GM12801 (cell line): ENCODE measurements at regions not wholly inside any gene's neighbourhood (a gene's known extent, or its start where the extent isn't known, plus 50 kb on each side); places are given as distances from the start of the nearest gene placed in this dataset.

Experiments used
- CTCF ChIP-seq: IDR thresholded peaks from one replicate; pipeline ENCODE4 v1.5.1; 2011; ENCODE audit warnings: control low read depth; ENCODE audit not compliant: insufficient read length; ENCODE audit errors: extremely low read depth

GRCh38 chr16:72590151-72590937 is 418.4 kb upstream of the PMFBP1 start:
- no peak for TF ChIP-seq CTCF

DNA sequence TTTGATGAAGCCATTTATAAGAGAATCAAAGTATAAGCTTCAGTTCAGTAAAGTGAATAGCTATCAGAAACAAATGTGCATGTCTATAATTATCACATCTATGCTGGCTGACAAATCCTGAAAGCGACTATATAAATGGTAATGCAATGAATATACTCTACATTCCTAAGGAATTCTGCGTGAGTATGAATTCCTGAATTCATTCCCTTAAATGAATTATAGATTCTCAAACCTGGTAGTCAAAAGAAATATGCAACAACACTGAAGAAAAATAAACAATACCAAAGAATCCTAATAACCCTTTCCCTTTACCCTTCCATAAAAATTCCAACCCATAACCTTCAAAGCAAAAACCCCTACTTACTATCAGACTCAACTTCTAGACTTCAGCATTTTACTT is 416.6 kb upstream of the PMFBP1 start:
- TF ChIP-seq CTCF: no peak

DNA sequence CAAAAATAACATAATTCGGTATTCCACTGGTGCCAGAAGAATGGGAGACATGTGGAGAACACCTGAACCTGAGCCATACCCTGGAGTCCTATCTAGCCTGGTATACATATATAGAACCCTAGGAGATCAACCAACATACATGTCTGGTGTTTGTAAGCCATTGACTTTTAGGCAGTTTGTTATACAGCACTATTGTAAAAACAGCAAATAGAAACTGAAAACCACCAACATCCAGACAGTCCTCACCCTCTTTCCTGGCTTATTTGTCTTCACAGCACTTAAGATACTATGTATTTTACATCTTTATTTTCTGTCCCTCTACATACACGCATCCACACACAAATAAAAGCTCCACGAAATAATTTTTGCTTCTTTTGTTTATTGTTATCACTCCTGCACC is 404.2 kb upstream of the PMFBP1 start:
- TF ChIP-seq CTCF: no peak

DNA sequence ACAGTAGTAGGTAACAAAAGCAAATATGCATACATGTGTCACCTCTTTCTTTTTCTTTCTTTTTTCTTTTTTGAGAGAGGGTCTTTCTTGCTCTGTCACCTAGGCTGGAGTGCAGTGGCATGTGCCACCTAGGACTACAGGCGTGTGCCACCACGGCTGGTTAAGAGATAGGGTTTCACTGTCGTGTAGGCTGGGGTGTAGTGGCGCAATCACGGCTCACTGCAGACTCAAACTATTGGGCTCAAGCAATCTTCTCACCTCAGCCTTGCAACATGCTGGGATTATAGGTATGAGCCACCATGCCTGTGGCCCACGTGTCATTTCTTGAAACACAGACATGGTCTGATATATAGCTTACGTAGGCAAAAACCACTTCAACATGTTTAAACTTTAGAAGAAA is 397.7 kb upstream of the PMFBP1 start:
- no peak for TF ChIP-seq CTCF

- TF ChIP-seq CTCF: no peak
These were observed 396.5 kb upstream of the PMFBP1 start for GRCh38 chr16:72568502-72568901.

GRCh38 chr16:72566174-72566573 is 394.2 kb upstream of the PMFBP1 start:
- no peak for TF ChIP-seq CTCF

GRCh38 chr16:72565106-72565505 is 393.2 kb upstream of the PMFBP1 start:
- no peak for TF ChIP-seq CTCF

DNA sequence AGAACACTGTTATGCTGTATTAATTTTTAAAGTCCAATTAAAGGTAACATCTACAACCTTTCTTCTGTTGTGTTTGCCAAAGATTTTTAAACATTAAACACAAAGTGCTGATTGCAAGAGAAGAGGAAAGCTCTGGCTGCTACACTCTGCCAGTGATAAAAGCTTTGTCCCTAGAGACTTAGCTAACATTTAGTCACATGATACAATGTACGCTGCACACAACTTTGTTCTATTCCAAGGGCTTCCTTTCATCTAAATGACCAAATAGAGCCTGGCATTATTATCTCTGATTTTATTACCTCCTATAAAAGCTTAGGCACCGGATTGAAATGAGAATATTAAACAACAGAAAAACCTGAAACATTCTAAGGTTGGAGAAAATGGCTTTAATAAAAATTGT is 388.7 kb upstream of the PMFBP1 start:
- TF ChIP-seq CTCF: no peak
